Prostate gland (tissue), 2 donors: ENCODE measurements at regions not wholly inside any gene's neighbourhood (a gene's known extent, or its start where the extent isn't known, plus 50 kb on each side); places are given as distances from the start of the nearest gene placed in this dataset.

ENCODE experiments used
- CTCF ChIP-seq, 4 experiments: fragments of 200-600 bp in 2 of 4; fragments of 450-650 bp in 2 of 4; sonication (generic) in 2 of 4; IDR thresholded peaks; 1 replicate in 3 of 4; 2 replicates in 1 of 4; pipeline ENCODE4 v1.5.1; 2016 to 2019; ENCODE audit warnings: antibody characterized with exemption in 4 of 4, mild to moderate bottlenecking in 2 of 4, moderate library complexity in 2 of 4
- POLR2A ChIP-seq: fragments of 450-650 bp; IDR thresholded peaks from one replicate; pipeline ENCODE4 v1.6.1; 2016; ENCODE audit warnings: antibody characterized with exemption, mild to moderate bottlenecking

DNA sequence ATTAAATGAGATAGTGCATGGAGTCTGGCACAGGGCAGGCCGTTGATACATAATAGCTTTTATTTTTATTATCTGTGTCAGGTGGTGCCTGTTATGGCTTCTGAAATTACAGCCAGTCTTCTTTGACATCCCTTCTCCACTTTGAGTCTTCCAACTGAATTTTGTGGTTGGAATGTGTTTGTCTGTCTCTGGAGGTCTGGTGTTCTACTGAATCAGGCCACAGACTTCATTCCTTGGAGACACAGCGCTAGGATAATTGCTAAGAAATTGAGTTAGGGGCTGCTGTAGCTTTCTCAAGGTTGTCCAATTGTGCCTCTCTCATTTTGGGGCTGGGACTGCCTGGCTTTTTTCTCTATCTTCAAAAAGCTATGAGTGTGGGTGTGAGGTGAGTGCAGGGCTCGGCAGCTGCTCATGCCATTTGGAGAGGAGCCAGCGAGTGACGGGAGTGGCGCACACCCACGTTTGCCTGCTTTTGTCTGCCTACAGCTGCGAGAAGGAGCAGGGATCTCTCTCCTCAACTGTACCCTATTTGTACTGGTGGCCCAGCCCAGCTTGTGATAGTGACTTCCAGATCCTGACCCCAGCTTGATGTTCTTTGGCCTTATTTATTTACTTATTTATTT, 49.8 kb upstream of the SYN2 start:
- no peak for TF ChIP-seq CTCF (IDR thresholded peaks at IDR 0.05)
- no peak for TF ChIP-seq POLR2A
